Transverse colon (tissue), 4 donors: ENCODE measurements at regions not wholly inside any gene's neighbourhood (a gene's known extent, or its start where the extent isn't known, plus 50 kb on each side); places are given as distances from the start of the nearest gene placed in this dataset.

ENCODE experiments used
- DNase-seq: peaks from one replicate; pipeline ENCODE4 v3.0.0-alpha.2; 2019
- H3K27ac ChIP-seq, 4 donors: fragments of 200-600 bp; sonication (generic); 2 replicates each; pipeline ENCODE4 v1.5.1; 2016 to 2018; ENCODE audit warnings: inconsistent platforms in 4 of 4
- H3K27me3 ChIP-seq: fragments of 200-600 bp; sonication (generic); 2 replicates; pipeline ENCODE4 v1.5.1; 2017; ENCODE audit warnings: inconsistent platforms
- H3K36me3 ChIP-seq, 4 donors: fragments of 200-600 bp; sonication (generic); 2 replicates each; pipeline ENCODE4 v1.5.1; 2017 to 2019; ENCODE audit warnings: inconsistent platforms in 4 of 4
- H3K4me1 ChIP-seq, 4 donors: fragments of 200-600 bp; sonication (generic); 2 replicates each; pipeline ENCODE4 v1.5.1; 2017 to 2020; ENCODE audit warnings: inconsistent platforms in 4 of 4
- H3K4me3 ChIP-seq, 4 donors: fragments of 200-600 bp; sonication (generic); 1 replicate in 1 of 4; 2 replicates in 3 of 4; pipeline versions ENCODE4 v1.5.1 to v1.6.1; 2017 to 2019; ENCODE audit warnings: inconsistent platforms in 4 of 4
- H3K9me3 ChIP-seq, 2 donors: fragments of 200-600 bp; sonication (generic); 2 replicates each; pipeline ENCODE4 v1.5.1; 2017 to 2019; ENCODE audit warnings: inconsistent platforms in 2 of 2
- EP300 ChIP-seq: sonication (generic); formaldehyde crosslinking; IDR thresholded peaks from one replicate; pipeline ENCODE4 v1.6.1; 2017; ENCODE audit warnings: antibody characterized with exemption, low read depth
- POLR2A ChIP-seq: fragments of 450-650 bp; IDR thresholded peaks from one replicate; pipeline ENCODE4 v1.6.1; 2016; ENCODE audit warnings: antibody characterized with exemption, mild to moderate bottlenecking, moderate library complexity
- POLR2AphosphoS5 ChIP-seq, 3 donors: sonication (generic); formaldehyde crosslinking; IDR thresholded peaks; one replicate each; pipeline ENCODE4 v1.6.1; 2016; ENCODE audit warnings: antibody characterized with exemption in 3 of 3
- WGBS, 2 donors: methylation state at CpG; one replicate each; pipeline ENCODE4 v1.1.5; 2018; ENCODE audit warnings: low coverage in 1 of 2; 5-methylcytosine and 5-hydroxymethylcytosine counted together
- in situ Hi-C, 4 donors: fragments of 200-750 bp; cut with MboI; loops; one replicate each; pipeline versions ENCODE4 v1.15.0 to v1.15.1; 2017; ENCODE audit warnings: low sequenced_read_pairs in 3 of 4, low pct_ligation_motif_present in 1 of 4, low pct_unique_long_range_greater_than_20kb in 1 of 4
- intact Hi-C: fragments of 100-400 bp; cut with DNase I; formaldehyde crosslinking; loops from one replicate; pipeline ENCODE4 v1.15.1; 2023; ENCODE audit warnings: low total_unique reads
- TF ChIP-seq, protein P1 (sequence below), 5 experiments: fragments of 200-600 bp in 3 of 5; fragments of 450-650 bp in 2 of 5; sonication (generic) in 3 of 5; IDR thresholded peaks; 1 replicate in 2 of 5; 2 replicates in 3 of 5; pipeline ENCODE4 v1.5.1; 2016 to 2017; ENCODE audit warnings: antibody characterized with exemption in 5 of 5, inconsistent platforms in 3 of 5, mild to moderate bottlenecking in 2 of 5, moderate library complexity in 1 of 5

GRCh38 chr9:21677834-21678233 is 124.6 kb upstream of the MTAP start:
- H3K9me3 ChIP-seq: no peaks in the 10 kb centered on the region
- H3K27ac ChIP-seq: no peak overlapping the region
- no peak overlapping the region for H3K4me3 ChIP-seq
- H3K27me3 ChIP-seq: no peaks in the 10 kb centered on the region
- intact Hi-C loops: no loop called here
- H3K4me1 ChIP-seq: no peaks in the 10 kb centered on the region
- TF ChIP-seq POLR2A: no peak
- TF ChIP-seq POLR2AphosphoS5 (IDR thresholded peaks at IDR 0.05): no peak
- in situ Hi-C loops: no loop called here
- 31 to 43% methylated on average over 2 to 3 of the region's 3 CpGs for WGBS, 2 donors
- H3K36me3 ChIP-seq: no peaks in the 10 kb centered on the region
- no peak for DNase-seq

- no peak for DNase-seq
- WGBS, 2 donors: 61 to 67% methylated on average over 1 of the region's 1 CpG
- Histone ChIP-seq H3K27ac (no peak overlapping the region), H3K4me1 (no peaks in the 10 kb centered on the region), H3K36me3 (no peaks in the 10 kb centered on the region), H3K27me3 (no peaks in the 10 kb centered on the region), H3K9me3 (no peaks in the 10 kb centered on the region), H3K4me3 (no peak overlapping the region)
- TF ChIP-seq POLR2A (no peak), EP300 (no peak), POLR2AphosphoS5 (IDR thresholded peaks at IDR 0.05) (no peak)
- TF ChIP-seq, protein P1, sequence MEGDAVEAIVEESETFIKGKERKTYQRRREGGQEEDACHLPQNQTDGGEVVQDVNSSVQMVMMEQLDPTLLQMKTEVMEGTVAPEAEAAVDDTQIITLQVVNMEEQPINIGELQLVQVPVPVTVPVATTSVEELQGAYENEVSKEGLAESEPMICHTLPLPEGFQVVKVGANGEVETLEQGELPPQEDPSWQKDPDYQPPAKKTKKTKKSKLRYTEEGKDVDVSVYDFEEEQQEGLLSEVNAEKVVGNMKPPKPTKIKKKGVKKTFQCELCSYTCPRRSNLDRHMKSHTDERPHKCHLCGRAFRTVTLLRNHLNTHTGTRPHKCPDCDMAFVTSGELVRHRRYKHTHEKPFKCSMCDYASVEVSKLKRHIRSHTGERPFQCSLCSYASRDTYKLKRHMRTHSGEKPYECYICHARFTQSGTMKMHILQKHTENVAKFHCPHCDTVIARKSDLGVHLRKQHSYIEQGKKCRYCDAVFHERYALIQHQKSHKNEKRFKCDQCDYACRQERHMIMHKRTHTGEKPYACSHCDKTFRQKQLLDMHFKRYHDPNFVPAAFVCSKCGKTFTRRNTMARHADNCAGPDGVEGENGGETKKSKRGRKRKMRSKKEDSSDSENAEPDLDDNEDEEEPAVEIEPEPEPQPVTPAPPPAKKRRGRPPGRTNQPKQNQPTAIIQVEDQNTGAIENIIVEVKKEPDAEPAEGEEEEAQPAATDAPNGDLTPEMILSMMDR (IDR thresholded peaks at IDR 0.05): no peak
- in situ Hi-C loops (no loop called here), intact Hi-C loops (no loop called here)
Measured at GRCh38 chr9:21679432-21679831, 123.0 kb upstream of the MTAP start.

DNA sequence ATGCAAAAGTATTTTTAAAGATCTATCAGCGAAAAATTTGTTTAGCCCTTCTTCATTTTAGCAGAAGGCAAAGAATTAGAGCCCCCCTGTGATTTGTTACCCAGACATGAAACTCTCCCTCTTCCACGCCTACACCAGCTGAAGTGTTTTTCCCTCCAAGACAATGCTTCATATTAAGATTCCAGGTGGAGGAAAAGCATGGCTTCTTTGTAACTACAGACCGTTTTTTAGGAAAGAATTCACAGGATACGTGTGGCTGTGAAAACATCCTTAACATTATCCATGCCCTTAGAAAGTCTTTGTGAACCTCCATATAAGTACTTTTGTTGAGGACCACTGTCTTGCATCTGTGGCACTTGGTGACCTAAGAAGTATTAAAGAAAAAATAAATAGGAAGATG is 121.8 kb upstream of the MTAP start:
- no peak overlapping the region for H3K4me3 ChIP-seq
- in situ Hi-C loops: no loop called here
- no peak for DNase-seq
- no peaks in the 10 kb centered on the region for H3K9me3 ChIP-seq
- no peaks in the 10 kb centered on the region for H3K27me3 ChIP-seq
- TF ChIP-seq POLR2AphosphoS5 (IDR thresholded peaks at IDR 0.05) (no peak), POLR2A (no peak), EP300 (no peak)
- TF ChIP-seq, protein P1 (IDR thresholded peaks at IDR 0.05): no peak
- intact Hi-C loops: no loop called here
- no peaks in the 10 kb centered on the region for H3K4me1 ChIP-seq
- WGBS, 2 donors: 76 to 95% methylated on average over 4 of the region's 4 CpGs
- H3K27ac ChIP-seq: no peak overlapping the region
- no peaks in the 10 kb centered on the region for H3K36me3 ChIP-seq

GRCh38 chr9:21681641-21682040 is 120.8 kb upstream of the MTAP start:
- WGBS, 2 donors: 75 to 78% methylated on average over 4 of the region's 4 CpGs
- DNase-seq: no peak

GRCh38 chr9:21682381-21682780 is 120.1 kb upstream of the MTAP start:
- no peak for DNase-seq
- no peaks in the 10 kb centered on the region for H3K4me1 ChIP-seq
- 62 to 83% methylated on average over 2 of the region's 2 CpGs for WGBS, 2 donors
- H3K36me3 ChIP-seq: no peaks in the 10 kb centered on the region
- TF ChIP-seq EP300 (no peak), POLR2A (no peak), POLR2AphosphoS5 (IDR thresholded peaks at IDR 0.05) (no peak)
- no peak overlapping the region for H3K4me3 ChIP-seq
- no peak overlapping the region for H3K27ac ChIP-seq
- in situ Hi-C loops (no loop called here), intact Hi-C loops (no loop called here)
- no peaks in the 10 kb centered on the region for H3K9me3 ChIP-seq
- H3K27me3 ChIP-seq: no peaks in the 10 kb centered on the region

More at GRCh38 chr9:21681641-21682040, 120.8 kb upstream of the MTAP start:
- TF ChIP-seq POLR2AphosphoS5 (IDR thresholded peaks at IDR 0.05) (no peak), POLR2A (no peak), EP300 (no peak)
- TF ChIP-seq, protein P1 (IDR thresholded peaks at IDR 0.05): no peak
- Histone ChIP-seq H3K4me3 (no peak overlapping the region), H3K27ac (no peak overlapping the region), H3K27me3 (no peaks in the 10 kb centered on the region), H3K9me3 (no peaks in the 10 kb centered on the region), H3K4me1 (no peaks in the 10 kb centered on the region), H3K36me3 (no peaks in the 10 kb centered on the region)
- intact Hi-C loops: no loop called here
- in situ Hi-C loops: no loop called here
